ENCODE measurements at regions not wholly inside any gene's neighbourhood (a gene's known extent, or its start where the extent isn't known, plus 50 kb on each side); places are given as distances from the start of the nearest gene placed in this dataset.
A peak's percentile ranks its signal among the peaks of the same experiment; 100 is the strongest.

DNA sequence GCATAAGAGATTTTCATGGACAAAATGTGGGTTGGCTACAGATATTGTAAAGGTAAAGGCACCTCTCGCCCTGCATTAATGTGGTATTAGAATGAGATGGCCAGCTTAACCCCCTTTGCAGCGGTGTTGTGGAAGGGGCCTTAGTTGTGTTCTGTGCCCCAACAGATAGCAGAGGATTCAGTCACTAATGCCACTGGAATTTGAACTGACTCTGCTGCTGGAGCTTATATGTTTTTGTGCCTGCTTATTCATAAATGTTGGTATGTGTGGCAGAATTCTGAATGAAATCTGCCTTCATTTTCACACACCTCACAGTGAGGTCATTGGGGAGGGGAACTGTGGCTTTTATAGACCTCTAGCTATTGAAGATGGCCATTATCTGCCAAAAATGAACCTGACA is 90.7 kb upstream of the ITGA6 start:
- TF ChIP-seq, protein P1, sequence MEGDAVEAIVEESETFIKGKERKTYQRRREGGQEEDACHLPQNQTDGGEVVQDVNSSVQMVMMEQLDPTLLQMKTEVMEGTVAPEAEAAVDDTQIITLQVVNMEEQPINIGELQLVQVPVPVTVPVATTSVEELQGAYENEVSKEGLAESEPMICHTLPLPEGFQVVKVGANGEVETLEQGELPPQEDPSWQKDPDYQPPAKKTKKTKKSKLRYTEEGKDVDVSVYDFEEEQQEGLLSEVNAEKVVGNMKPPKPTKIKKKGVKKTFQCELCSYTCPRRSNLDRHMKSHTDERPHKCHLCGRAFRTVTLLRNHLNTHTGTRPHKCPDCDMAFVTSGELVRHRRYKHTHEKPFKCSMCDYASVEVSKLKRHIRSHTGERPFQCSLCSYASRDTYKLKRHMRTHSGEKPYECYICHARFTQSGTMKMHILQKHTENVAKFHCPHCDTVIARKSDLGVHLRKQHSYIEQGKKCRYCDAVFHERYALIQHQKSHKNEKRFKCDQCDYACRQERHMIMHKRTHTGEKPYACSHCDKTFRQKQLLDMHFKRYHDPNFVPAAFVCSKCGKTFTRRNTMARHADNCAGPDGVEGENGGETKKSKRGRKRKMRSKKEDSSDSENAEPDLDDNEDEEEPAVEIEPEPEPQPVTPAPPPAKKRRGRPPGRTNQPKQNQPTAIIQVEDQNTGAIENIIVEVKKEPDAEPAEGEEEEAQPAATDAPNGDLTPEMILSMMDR (IDR thresholded peaks at IDR 0.05; ENCODE audit: insufficient read depth, low read depth, low read length, missing control alignments), result no peak
- peak; percentile 23 for DNase-seq (ENCODE audit: low read depth)
- H3K4me3 ChIP-seq (ENCODE audit: low read length), result no peak overlapping the region

DNA sequence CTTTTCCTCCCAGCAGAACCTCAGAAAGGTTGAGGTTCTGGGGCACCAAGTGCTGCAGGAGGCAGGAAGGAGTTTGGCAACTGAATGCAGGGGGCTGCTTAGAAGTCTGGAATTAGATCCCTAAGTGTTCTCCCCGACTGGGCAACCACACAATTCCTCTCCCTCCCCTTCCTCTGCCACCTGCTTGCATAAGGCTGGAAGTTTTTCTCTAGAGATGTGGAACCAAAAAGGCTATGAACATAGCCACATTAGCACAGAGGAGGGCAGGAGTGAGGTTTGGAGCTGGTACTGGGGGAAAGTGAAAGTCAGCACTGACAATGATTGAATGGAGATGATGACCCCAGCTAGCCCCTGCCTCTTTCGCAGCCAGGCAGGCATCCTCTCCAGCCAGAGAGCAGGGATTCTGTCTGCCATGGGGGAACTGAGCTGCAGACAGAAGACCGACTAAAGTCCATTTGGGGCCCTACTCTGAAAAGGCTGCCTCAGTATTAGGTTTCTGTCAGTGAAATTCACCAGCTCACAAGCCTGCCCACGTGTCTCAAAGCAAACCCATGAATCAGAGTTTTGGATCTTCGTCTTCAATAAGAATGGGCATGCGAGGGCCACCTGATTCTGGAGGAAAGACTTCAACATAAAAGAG is 87.9 kb upstream of the ITGA6 start:
- DNase-seq (ENCODE audit: low read depth), result peak; percentile 52
- H3K4me3 ChIP-seq (ENCODE audit: low read length), result no peak overlapping the region
- TF ChIP-seq, protein P1 (IDR thresholded peaks at IDR 0.05; ENCODE audit: insufficient read depth, low read depth, low read length, missing control alignments), result no peak

DNA sequence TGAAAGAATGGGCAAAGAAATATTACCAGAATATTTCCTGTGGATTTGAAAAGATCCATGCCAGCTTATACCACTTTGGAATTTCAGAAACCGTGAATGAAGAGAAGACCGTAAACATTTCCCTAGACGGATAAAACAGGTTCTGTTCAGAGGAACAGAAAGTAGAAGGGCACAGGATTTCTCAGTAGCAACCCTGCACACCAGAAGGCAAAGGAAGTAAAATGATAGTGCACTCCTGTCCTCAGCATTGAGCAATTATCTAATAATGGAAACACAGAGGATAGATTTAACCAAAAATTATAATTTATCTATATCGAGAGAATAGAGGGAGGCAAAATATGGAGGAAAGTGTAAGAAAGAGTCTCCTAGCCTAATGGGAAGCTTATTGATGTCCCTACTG is 87.0 kb upstream of the ITGA6 start:
- DNase-seq (ENCODE audit: low read depth), result no peak
- no peak overlapping the region for H3K4me3 ChIP-seq (ENCODE audit: low read length)
- TF ChIP-seq, protein P1 (IDR thresholded peaks at IDR 0.05; ENCODE audit: insufficient read depth, low read depth, low read length, missing control alignments), result no peak

- TF ChIP-seq, protein P1 (IDR thresholded peaks at IDR 0.05; ENCODE audit: insufficient read depth, low read depth, low read length, missing control alignments), result no peak
- DNase-seq (ENCODE audit: low read depth), result no peak
- H3K4me3 ChIP-seq (ENCODE audit: low read length), result no peak overlapping the region
Measured at GRCh38 chr2:172342078-172342477, 85.3 kb upstream of the ITGA6 start.

- TF ChIP-seq, protein P1 (IDR thresholded peaks at IDR 0.05; ENCODE audit: insufficient read depth, low read depth, low read length, missing control alignments), result no peak
- no peak for DNase-seq (ENCODE audit: low read depth)
- no peak overlapping the region for H3K4me3 ChIP-seq (ENCODE audit: low read length)
Measured at GRCh38 chr2:172342611-172343010, 84.8 kb upstream of the ITGA6 start.

DNA sequence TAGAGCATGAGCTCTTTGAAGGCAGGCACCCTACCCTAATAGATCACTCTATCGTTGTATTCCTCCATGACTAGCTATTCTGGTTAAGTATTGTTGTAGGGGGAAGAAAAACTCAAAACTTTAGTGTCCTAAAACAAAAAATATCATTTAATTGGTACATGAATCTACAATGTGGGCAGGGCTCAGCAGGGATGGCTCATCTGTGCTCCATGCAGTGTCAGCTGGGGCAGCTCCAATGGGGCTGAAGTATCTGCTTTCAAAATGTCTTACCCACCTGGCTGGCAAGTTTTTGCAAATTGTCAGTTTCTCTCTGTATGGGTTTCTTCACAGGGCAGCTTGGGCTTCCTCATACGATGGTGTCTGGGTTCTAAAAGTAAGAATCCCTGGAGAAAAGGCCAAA is 83.2 kb upstream of the ITGA6 start:
- TF ChIP-seq, protein P1 (IDR thresholded peaks at IDR 0.05; ENCODE audit: insufficient read depth, low read depth, low read length, missing control alignments), result no peak
- no peak for DNase-seq (ENCODE audit: low read depth)

DNA sequence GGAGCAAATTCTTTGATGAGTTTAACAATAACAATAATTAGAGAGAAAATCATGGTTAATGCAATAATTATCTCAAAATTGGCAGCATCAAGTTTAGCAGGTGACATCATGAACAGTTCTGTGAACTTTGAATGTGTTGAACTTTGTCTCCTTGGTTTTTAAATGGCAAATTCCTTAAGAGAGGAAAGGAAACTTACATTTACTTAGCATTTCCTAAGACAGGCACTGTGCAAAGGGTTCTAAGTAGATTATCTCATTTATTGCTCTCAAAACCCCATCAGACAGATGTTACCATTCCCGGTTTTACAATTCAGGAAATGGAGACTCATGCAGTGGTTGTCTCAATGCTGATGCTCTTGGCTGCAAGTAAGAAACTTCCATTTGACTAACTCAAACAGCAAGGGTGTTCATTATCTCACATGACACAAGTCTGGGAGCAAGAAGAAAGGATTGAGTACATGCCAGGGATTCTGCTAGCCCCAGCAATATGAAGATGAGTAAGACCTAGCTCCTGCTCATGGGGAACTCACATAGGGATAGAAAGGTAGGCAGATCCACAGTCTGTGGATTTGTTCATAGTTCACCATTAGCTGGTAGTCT is 81.3 kb upstream of the ITGA6 start:
- no peak overlapping the region for H3K4me3 ChIP-seq (ENCODE audit: low read length)
- no peak for DNase-seq (ENCODE audit: low read depth)
- TF ChIP-seq, protein P1 (IDR thresholded peaks at IDR 0.05; ENCODE audit: insufficient read depth, low read depth, low read length, missing control alignments), result no peak

More for the DNA sequence above, 83.2 kb upstream of the ITGA6 start:
- H3K4me3 ChIP-seq (ENCODE audit: low read length), result no peak overlapping the region
